ENCODE measurements at regions not wholly inside any gene's neighbourhood (a gene's known extent, or its start where the extent isn't known, plus 50 kb on each side); places are given as distances from the start of the nearest gene placed in this dataset.

DNA sequence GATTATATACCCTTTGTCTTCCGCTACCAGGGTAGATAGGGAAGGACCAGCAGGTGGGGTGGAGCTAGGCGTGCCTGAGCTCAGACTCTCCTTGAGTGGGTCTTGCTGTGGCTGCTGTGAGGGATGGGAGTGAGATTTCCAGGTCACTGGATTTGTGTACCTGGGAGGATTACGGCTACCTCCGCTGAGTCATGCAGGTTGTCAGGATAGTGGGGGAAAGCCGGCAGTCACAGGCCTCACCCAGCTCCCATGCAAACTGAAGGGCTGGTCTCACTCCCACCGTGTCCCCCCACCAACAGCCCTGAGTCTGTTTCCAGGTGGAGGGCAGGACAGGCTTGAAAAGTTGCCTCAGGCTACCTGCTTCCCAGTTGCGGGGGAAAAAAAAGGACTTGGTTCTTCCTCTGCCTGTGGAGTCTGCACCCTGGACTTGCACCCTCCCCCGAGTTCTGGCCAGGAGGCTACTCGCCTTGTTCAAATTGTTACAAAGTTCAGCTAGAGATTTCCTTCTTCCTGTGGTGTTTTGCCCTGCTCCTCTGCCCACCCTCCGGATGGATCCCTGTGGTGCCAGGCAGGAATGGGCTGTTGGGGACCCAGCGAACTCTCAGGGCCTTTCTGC, 268.3 kb downstream of the VAPA start:
- DNase-seq, result no peak
- in situ Hi-C loops (cut with HindIII; ENCODE audit: low pct_ligation_motif_present, low pct_unique_long_range_greater_than_20kb, low sequenced_read_pairs), result no loop called here

DNA sequence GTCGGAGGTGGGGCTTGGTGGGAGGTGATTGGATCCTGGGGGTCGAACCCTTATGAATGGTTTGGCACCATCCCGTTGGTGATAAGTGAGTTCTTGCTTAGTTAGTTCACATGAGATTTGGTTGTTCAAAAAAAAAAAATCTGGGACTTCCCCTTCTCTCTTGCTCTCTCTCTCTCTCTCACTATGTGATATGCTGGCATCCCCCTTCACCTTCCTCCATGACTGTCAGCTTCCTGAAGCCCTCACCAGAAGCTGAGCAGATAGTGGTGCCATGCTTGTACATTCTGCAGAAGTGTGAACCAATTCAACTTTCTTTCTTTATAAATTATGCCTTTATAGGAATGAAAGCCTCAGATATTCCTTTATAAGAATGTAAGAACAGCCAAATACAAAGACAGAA, 269.7 kb upstream of the APCDD1 start:
- no peak for DNase-seq
- in situ Hi-C loops (cut with HindIII; ENCODE audit: low pct_ligation_motif_present, low pct_unique_long_range_greater_than_20kb, low sequenced_read_pairs), result no loop called here

DNA sequence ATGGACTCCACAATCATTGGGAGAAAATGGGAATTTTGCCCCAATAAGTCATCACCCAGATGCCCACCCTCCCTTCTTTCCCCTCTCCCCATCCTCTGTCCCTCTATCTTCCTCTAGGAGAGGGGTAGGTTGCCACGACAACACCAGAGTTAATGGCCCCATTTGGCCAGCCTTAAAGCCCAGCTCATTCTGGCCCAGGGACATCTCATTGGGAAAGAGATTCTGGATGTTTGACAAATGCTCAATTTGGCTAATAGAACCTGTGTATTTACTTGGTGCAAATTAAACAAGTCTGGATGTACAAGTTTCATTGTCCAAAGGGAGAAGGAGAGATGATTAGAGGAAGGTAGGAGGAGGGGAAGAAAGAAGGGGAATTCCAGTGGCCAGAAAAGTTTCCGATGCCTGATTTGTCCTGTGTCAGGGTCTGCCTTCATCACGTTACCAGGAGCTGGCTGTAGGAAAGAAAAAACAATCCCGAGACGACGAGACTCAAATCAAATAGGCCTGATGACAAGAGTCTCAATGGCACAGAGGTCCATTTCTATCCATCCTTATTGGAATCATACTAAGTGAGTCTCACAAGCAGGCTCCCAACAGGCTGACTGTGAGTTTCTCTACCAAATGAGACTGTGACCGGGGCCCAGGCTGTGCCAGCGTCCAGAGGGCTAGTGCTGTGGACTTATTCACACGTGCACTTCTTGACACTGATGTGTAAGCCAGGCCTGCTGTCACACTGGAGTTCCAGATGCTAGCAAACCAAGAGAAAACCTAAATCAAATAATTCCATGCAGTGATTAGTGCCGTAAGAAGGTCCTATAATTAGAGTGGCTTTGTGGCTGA, 265.2 kb upstream of the APCDD1 start:
- in situ Hi-C loops (cut with HindIII; ENCODE audit: low pct_ligation_motif_present, low pct_unique_long_range_greater_than_20kb, low sequenced_read_pairs), result no loop called here

DNA sequence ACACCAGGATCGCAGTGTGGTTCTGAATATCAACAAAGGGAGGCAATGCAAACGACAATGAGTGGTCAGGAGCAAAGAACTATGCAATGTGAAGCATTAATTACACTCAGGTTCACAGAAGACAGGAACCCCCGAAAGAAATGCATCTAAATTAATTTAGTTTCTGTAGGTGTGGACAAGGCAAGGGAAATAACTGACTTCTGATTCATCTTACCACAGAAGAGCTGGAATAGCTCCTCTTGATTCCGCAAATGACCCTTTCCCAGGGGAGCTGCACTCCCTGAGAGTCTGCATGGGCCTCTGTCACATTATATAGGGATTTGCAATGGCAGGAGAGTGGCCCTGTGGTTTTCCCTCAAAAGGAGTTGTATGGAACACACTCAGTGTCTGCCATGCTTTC, 263.9 kb upstream of the APCDD1 start:
- in situ Hi-C loops (cut with HindIII; ENCODE audit: low pct_ligation_motif_present, low pct_unique_long_range_greater_than_20kb, low sequenced_read_pairs), result no loop called here
- DNase-seq, result no peak

More for the DNA sequence above, 265.2 kb upstream of the APCDD1 start:
- no peak for DNase-seq

DNA sequence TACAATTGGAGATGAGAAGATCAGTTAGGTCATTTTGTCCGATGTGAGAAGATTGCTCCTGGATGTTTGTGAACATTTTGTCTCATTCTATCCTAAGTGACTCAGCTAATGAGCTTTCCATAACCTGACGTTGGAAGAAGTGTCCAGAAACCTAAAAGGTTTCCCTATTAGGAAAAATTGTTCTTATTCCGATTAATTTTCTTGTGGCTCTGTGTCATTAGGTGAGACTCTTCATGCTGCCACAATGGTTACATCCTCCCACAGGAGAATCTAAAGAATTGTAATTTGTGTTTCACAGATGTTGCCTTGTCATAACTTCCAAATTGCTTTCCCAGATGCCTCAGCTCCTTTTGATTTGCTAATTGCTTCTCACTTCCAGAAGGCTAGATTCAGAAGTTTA, 261.0 kb upstream of the APCDD1 start:
- DNase-seq, result no peak
- in situ Hi-C loops (cut with HindIII; ENCODE audit: low pct_ligation_motif_present, low pct_unique_long_range_greater_than_20kb, low sequenced_read_pairs), result no loop called here

DNA sequence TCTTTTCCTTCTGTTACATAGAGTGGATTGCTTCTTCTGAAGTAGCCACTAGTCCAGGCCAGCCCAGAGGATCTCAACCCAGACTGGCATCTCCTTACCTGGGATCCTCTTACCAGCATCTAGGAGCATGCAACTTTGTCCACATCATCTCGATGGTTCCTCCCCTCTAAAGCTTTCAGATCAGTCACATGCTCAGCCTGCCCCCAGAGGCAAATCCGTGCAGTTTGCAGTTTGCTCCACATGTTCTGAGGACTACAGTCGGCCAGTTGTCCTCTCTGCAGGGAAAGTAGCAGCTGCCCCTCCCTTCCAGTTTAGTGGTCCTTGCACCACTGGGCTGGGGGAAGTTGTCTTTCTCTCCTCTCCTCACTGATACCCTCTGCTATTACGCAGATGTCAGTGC, 259.8 kb upstream of the APCDD1 start:
- in situ Hi-C loops (cut with HindIII; ENCODE audit: low pct_ligation_motif_present, low pct_unique_long_range_greater_than_20kb, low sequenced_read_pairs), result no loop called here
- no peak for DNase-seq

DNA sequence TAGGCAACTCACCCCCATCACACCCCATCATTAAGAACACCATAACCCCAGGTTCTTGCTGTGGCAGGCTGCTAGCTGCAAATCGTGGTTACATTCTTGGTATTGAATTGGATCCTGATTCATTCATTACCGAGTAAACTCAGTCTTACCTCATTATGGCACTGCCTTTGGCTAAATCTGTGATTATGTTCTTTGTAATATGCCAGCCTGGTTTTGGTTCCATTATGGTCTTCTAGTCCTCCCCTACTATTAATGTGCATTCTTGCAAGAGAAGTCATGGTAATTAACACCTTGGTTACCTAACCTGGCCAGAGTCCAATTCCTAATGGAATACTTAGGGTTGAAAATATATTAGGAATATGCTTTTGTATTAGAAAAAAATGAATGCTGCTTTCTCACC, 258.9 kb upstream of the APCDD1 start:
- in situ Hi-C loops (cut with HindIII; ENCODE audit: low pct_ligation_motif_present, low pct_unique_long_range_greater_than_20kb, low sequenced_read_pairs), result no loop called here
- DNase-seq, result no peak

DNA sequence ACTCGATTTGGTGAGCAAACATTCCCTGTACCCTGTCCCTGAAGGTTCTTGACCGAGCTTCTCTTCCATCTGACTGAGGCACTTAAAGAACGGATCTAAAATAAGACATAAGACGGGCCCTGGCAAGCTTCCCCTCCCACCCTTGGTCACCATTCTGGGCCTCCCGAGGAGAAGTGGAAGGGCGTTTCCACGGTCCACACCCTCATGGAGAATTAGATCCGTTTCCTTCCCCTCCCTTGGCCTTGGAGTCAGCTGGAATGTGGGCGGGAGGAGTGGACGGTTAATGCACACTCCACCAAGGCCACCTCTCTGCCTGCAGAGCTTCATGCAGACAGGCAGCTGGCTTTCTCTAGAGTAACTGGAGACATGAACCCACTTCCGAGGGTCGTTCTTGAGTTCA, 257.3 kb upstream of the APCDD1 start:
- DNase-seq, result no peak
- in situ Hi-C loops (cut with HindIII; ENCODE audit: low pct_ligation_motif_present, low pct_unique_long_range_greater_than_20kb, low sequenced_read_pairs), result no loop called here

DNA sequence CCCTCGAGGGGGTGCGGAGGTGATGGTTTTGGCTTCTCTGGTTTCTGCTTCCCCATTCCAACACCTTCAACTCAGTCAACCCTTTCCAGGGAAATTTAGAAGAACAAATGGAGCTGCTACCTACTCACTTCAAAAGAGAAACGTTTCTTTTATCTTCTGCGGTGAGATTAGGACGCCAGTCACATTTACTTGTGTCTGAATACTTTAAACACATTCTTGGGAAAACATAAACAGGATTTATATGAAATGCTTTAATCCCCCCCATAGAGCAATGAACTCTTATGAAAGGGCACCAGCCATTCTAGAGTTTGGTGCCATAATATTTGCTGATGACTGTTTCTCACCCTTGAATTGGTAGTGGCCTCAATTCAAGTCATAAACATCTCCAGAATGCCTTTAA, 253.2 kb upstream of the APCDD1 start:
- in situ Hi-C loops (cut with HindIII; ENCODE audit: low pct_ligation_motif_present, low pct_unique_long_range_greater_than_20kb, low sequenced_read_pairs), result no loop called here
- DNase-seq, result no peak

DNA sequence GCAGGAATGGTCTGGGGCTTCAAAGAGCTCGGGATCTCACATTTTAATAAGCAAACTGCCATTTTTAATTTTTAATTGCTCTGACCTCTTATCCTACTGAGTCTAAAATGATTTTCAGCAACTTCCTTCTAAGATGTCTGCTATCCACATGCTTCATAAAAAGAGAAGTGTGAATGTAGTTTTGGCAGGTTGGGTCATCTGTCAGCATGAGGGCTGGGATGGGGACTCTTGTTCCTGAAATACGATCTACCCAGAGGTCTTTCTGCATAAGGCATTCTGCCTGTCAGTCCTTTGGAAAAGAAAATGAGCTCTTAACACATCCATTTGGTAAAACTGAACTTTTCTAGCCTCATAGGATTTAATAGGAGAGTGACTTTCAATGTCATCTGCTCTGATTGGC, 252.8 kb upstream of the APCDD1 start:
- no peak for DNase-seq
- in situ Hi-C loops (cut with HindIII; ENCODE audit: low pct_ligation_motif_present, low pct_unique_long_range_greater_than_20kb, low sequenced_read_pairs), result no loop called here

DNA sequence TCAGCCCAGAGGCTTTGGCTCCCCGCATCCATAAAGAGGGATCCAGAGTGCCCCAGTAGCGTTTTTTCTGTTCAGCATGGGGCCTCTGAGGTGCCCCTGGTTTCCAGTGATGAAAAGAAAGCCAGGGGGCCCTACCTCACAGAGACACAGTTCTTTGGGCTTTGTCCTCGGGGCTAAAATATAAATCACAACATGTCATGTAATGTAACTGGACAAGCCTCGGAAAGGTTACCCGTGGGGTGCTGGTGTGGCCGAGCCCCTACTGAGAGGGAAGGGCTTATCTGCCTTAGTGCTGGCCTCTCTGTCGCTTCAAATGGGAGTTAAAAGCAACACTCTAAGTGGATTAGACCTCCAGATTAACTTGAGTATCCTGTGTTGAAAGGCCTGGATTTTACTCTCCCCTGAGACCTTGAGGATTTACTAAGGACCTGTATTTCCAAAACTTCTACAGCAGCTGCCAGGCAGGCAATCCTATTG, 251.6 kb upstream of the APCDD1 start:
- in situ Hi-C loops (cut with HindIII; ENCODE audit: low pct_ligation_motif_present, low pct_unique_long_range_greater_than_20kb, low sequenced_read_pairs), result no loop called here
- DNase-seq, result no peak

DNA sequence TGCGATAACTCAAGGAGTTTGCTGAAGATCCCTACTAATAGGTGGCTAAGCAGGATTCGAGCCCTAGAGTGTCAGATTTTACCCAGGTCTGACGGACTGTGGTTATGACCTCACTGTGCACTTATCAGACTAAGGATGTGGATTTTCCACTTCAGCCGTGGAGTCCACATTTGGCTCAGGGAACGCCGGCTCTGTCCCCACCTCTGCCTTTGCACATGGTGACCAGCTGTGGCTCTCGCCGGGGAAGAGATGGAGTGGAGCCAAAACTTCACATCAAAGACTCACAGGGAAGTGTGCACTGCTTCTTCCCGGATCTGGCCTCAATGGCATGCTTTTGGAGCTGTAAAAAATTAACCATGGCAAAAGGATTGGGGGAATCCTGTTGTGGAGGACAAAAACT, 249.3 kb upstream of the APCDD1 start:
- in situ Hi-C loops (cut with HindIII; ENCODE audit: low pct_ligation_motif_present, low pct_unique_long_range_greater_than_20kb, low sequenced_read_pairs), result no loop called here
- DNase-seq, result no peak

DNA sequence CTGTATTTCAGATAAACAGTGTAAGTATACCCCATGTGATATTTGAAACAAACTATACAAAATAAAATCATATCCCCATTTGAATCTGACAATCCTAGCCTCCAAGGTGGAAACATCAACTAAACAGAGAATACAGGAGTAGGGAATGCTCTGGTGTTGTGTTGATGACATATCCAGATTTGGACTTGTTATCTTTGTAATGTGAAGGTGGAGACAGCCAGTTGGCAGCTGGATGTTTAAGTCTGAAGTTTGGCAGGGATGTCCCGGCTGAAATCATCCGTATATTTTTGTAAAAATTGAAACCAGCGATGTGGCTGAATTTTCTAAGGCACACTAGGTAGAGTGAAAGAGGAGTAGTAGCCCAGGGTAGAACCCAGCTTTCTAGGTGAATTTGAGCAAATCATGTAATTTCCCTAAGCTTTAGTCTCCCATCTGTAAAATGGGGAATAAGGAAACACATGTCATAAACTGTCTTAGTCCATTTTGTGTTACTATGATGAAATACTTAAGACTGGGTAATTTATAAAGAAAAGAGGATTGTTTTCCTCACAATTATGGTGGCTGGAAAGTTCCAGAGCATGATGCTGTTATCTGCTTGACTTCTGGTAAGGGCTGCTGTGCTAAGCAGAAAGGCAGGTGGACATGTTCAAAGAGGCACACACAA, 246.6 kb upstream of the APCDD1 start:
- in situ Hi-C loops (cut with HindIII; ENCODE audit: low pct_ligation_motif_present, low pct_unique_long_range_greater_than_20kb, low sequenced_read_pairs), result no loop called here
- DNase-seq, result no peak

DNA sequence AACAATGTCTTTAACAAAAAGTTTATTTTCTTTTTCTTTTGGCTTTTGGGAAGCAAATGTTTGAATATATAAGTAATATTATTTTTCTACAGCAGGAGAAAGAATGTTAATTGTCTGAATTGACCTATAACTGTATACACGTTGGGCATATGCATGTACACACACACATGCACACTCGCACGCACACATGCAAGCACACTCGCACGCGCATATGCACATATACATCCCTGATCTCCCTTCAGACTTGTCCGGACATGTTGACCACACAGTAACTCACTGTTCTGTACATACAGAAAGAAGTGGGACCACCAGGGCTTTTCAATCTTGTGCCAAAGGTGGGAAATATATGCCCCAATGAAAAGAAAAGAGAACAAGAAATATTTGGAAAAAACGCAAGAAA, 245.1 kb upstream of the APCDD1 start:
- in situ Hi-C loops (cut with HindIII; ENCODE audit: low pct_ligation_motif_present, low pct_unique_long_range_greater_than_20kb, low sequenced_read_pairs), result no loop called here
- DNase-seq, result no peak

DNA sequence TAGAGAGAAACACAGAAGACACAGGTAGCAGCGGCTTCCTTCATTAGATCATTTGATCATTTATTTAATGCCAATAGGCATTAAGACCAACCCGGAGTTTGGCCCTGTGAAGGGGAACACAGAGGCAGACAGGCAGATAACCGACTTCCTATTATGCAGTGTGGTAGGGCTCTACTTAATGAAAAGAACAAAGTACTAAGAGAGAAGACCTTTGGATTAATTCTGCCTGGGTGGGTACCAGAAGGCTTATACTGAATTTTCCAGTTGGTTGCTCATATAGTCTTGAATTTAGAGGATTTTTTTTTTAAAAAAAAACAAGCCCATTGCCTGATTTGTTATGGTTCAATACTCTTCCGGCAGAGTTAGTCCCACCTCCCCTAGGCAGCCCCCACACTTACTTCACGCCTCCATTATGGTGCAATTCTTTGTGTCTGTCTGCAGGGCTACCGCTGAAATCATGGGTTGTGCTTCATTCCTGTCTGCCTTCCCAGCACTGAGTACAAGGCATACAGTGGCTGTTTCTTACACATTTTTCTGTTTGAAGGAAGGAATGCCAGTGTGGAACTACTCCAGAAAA, 244.3 kb upstream of the APCDD1 start:
- DNase-seq, result no peak
- in situ Hi-C loops (cut with HindIII; ENCODE audit: low pct_ligation_motif_present, low pct_unique_long_range_greater_than_20kb, low sequenced_read_pairs), result no loop called here

DNA sequence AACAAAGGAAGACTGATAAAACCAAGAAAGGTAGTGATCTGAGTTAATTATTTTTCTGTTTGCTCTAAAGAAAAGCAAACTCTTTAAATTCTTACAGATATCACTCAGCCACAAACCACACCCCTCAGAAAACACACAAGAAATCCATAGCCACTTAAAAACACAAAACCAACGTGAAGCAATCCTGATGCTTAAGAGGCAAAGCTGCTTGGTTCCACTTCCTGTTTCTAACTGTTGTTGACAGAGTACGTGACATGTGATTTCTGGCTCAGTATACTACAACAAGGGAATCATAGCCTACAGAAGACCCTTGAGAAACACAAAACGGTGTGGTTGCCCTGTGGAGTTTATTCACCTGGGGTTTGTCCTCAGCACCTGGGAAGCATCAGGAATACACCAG, 240.9 kb upstream of the APCDD1 start:
- in situ Hi-C loops (cut with HindIII; ENCODE audit: low pct_ligation_motif_present, low pct_unique_long_range_greater_than_20kb, low sequenced_read_pairs), result no loop called here
- DNase-seq, result no peak

DNA sequence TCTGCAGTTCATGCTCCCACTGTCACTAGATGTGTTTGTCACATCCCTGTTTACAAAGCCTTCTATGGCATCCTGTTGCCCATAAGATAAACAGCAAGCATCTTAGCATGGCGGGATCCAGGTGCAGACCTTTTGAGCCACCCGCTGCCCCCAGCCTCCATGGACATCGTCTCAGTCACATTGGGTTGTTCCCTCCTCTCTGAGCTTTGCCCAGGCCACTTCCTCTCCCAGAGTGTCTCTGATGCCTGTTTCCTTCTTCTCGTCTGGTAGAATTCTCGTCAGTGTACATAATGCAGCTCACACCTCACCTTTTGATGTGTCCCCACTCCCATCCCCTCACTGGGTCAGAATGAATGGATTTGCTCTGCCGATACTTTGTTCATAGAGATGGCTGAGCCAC, 239.0 kb upstream of the APCDD1 start:
- no peak for DNase-seq
- in situ Hi-C loops (cut with HindIII; ENCODE audit: low pct_ligation_motif_present, low pct_unique_long_range_greater_than_20kb, low sequenced_read_pairs), result no loop called here

DNA sequence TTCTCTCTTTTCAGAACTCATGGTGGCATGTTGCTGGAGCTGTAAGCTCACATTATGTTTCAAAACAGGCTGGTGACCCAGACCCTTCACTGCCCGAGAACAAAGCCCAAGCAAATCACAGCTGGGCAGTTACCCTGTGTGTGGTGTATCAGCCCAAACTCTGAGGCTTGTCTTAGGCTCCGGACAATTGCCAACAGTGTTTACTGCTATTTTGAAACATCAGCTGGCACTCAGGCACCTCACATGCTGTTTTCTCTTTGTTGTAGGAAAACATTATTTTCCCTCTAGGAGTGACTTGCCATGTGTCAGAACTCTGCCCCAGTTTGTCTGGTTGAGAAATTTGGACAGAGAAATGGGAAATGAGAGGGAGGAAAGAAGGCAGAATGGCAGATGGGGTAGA, 237.6 kb upstream of the APCDD1 start:
- DNase-seq, result no peak
- in situ Hi-C loops (cut with HindIII; ENCODE audit: low pct_ligation_motif_present, low pct_unique_long_range_greater_than_20kb, low sequenced_read_pairs), result no loop called here

DNA sequence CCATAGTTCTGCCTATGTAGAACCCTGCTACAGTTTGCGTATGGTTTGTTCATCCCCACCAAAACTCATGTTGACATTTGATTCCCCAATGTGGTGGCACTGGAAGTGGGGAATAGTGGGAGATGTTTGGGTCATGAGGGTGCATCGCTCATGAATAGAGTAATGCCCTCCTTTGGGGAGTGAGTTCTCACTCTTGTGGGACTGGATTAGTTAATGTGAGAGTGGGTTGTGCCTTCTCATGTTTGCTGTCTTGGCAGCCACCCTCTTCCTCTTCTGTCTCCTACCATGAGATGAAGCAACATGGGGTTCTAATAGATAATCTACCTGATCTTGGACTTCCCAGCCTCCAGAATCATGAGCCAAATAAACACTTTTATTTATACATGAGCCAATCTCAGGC, 237.2 kb upstream of the APCDD1 start:
- in situ Hi-C loops (cut with HindIII; ENCODE audit: low pct_ligation_motif_present, low pct_unique_long_range_greater_than_20kb, low sequenced_read_pairs), result no loop called here
- DNase-seq, result no peak

All from ACHN (cell line).